Heart left ventricle (tissue), 16 donors: ENCODE measurements at regions not wholly inside any gene's neighbourhood (a gene's known extent, or its start where the extent isn't known, plus 50 kb on each side); places are given as distances from the start of the nearest gene placed in this dataset.

Source experiments
- ATAC-seq, 4 donors: fragments of 200-7000 bp; cut with Tn5 transposase; one replicate each; pipeline ENCODE4 v1.9.1; 2020 to 2022; ENCODE audit warnings: moderate library complexity in 4 of 4, mild to moderate bottlenecking in 3 of 4, moderate number of reproducible peaks in 1 of 4
- DNase-seq, 5 donors: peaks; one replicate each; pipeline ENCODE4 v3.0.0-alpha.2; 2020
- H3K27ac ChIP-seq, 12 donors: fragments of 200-600 bp; sonication (generic) in 4 of 12; one replicate each; pipeline versions ENCODE4 v1.5.0 to v1.8.0; 2016 to 2022; ENCODE audit warnings: mild to moderate bottlenecking in 2 of 12
- H3K27me3 ChIP-seq, 9 donors: fragments of 200-600 bp; sonication (generic) in 2 of 9; one replicate each; pipeline versions ENCODE4 v1.5.1 to v1.8.0; 2016 to 2022; ENCODE audit warnings: mild to moderate bottlenecking in 3 of 9
- H3K36me3 ChIP-seq, 9 donors: fragments of 200-600 bp; sonication (generic) in 2 of 9; one replicate each; pipeline versions ENCODE4 v1.5.0 to v1.8.0; 2018 to 2022; ENCODE audit warnings: mild to moderate bottlenecking in 2 of 9
- H3K4me1 ChIP-seq, 12 donors: fragments of 200-600 bp; sonication (generic) in 4 of 12; one replicate each; pipeline versions ENCODE4 v1.5.0 to v1.8.0; 2016 to 2022; ENCODE audit warnings: mild to moderate bottlenecking in 3 of 12
- H3K4me3 ChIP-seq, 12 donors: fragments of 200-600 bp; sonication (generic) in 4 of 12; one replicate each; pipeline versions ENCODE4 v1.5.0 to v1.8.0; 2017 to 2022; ENCODE audit warnings: mild to moderate bottlenecking in 9 of 12, moderate library complexity in 4 of 12
- H3K9me3 ChIP-seq, 12 donors: fragments of 200-600 bp; sonication (generic) in 4 of 12; one replicate each; pipeline versions ENCODE4 v1.5.0 to v1.8.0; 2016 to 2022; ENCODE audit warnings: mild to moderate bottlenecking in 1 of 12
- POLR2A ChIP-seq, 2 donors: fragments of 450-650 bp; IDR thresholded peaks; one replicate each; pipeline ENCODE4 v1.6.1; 2017; ENCODE audit warnings: antibody characterized with exemption in 2 of 2, mild to moderate bottlenecking in 2 of 2, moderate library complexity in 2 of 2
- WGBS, 4 donors: extraction: QIAGEN DNeasy Blood & Tissue Kit in 2 of 4; methylation state at CpG; one replicate each; pipeline versions ENCODE4 v1.1.5 to v1.1.7; 2013 to 2018; 5-methylcytosine and 5-hydroxymethylcytosine counted together
- intact Hi-C, 10 donors: fragments of 100-400 bp; cut with DNase I; formaldehyde crosslinking; loops; one replicate each; pipeline versions ENCODE4 v1.11.1 to v1.14.2; 2022
- TF ChIP-seq, protein P1 (sequence below), 12 donors: fragments of 200-600 bp; sonication (generic) in 4 of 12; IDR thresholded peaks; one replicate each; pipeline versions ENCODE4 v1.5.0 to v1.8.0; 2018 to 2022; ENCODE audit warnings: antibody characterized with exemption in 12 of 12, mild to moderate bottlenecking in 5 of 12
- donor health status: ischemic (EF 13 %, LVEDD 7.1; RV severe dilation, severe dysfunction).
- donor health status: healthy with polysubstance abuse.
- donor health status: DM: no; HTN: yes; CAD: no.
- donor health status: DM: no; HTN: no; CAD: no.
- donor health status: ischemic (EF 25% LVEDD 6.9; RV normal size, moderate dysfunction).
- donor health status: ischemic (EF 25% LVEDD 5.7; RV mildly dilated, moderate dysfunction).
- donor health status: healthy.
- donor health status: DM: yes; HTN: yes; CAD: no.
- donor health status: ischemic (EF 35%, LVEDD 5.7; RV mildly dilated, moderate dysfunction).
- donor health status: nonischemic (EF 11% LVEDD 7.7; RV severe dilation, severe dysfunction).
- donor health status: DM: yes; HTN: yes; CAD: no.
- donor health status: PGD.
- donor health status: ischemic (EF 29% LVEDD 5.4; RV normal size, mild dysfunction).
- donor health status: nonischemic (EF 23%, LVEDD 6.1; RV moderate dilation, normal function).

DNA sequence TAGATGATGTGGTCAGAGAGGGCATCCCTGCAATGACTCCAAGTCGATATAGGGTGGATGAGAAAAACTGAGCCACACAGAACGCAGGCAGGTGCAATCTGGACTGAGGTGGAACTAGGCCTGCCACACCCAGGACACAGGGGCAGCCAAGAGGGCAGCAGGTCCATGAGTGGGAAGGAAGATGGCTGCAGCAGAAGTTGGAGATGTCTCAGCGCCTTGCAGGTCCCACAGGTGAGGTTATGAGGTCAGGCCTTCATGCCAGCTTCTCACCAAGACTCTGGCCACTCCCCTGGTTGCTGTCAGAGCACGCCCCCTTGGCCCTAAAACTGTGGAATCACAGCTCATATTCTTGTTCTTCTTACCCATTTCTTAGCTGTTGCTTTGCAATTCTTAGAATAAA, 147.7 kb upstream of the VSTM2B start:
- WGBS, 4 donors: 57 to 68% (median 66%) methylated on average over 4 of the region's 4 CpGs
- Histone ChIP-seq H3K27me3 (peaks cover 0 to 28% (median 7%) of the 10 kb centered on the region in 9 donors), H3K4me3 (no peak overlapping the region), H3K27ac (no peak overlapping the region), H3K36me3 (no peaks in the 10 kb centered on the region), H3K4me1 (no peaks in the 10 kb centered on the region), H3K9me3 (no peaks in the 10 kb centered on the region)
- ATAC-seq: no peak
- intact Hi-C loops: no loop called here
- DNase-seq: no peak
- no peak for TF ChIP-seq POLR2A (IDR thresholded peaks at IDR 0.05)
- TF ChIP-seq, protein P1, sequence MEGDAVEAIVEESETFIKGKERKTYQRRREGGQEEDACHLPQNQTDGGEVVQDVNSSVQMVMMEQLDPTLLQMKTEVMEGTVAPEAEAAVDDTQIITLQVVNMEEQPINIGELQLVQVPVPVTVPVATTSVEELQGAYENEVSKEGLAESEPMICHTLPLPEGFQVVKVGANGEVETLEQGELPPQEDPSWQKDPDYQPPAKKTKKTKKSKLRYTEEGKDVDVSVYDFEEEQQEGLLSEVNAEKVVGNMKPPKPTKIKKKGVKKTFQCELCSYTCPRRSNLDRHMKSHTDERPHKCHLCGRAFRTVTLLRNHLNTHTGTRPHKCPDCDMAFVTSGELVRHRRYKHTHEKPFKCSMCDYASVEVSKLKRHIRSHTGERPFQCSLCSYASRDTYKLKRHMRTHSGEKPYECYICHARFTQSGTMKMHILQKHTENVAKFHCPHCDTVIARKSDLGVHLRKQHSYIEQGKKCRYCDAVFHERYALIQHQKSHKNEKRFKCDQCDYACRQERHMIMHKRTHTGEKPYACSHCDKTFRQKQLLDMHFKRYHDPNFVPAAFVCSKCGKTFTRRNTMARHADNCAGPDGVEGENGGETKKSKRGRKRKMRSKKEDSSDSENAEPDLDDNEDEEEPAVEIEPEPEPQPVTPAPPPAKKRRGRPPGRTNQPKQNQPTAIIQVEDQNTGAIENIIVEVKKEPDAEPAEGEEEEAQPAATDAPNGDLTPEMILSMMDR (IDR thresholded peaks at IDR 0.05): no peak

DNA sequence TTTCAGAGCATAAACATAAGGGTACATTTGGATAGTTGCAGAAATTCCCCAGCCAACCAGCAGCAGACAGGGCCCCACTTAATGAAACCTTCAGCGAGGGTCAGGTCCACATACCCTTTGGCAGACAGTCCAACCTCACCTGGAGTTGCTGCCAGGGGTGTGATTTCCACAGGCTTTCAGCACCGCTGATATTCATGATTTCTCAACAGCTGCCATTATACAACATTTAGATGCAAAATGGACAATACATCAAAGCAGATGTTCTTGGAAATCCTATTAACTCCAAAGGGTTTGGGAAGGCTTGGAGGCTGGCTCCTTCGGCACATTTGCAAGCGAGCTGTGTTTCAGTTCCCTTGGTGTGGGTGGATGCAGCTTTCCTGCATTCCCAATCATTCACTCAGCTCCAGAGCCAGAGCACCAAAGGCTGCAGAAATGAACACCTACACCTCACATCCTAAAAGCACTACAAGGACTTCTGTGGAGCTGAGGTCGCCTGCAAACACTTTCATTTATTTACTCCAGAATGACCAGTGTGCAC, 147.2 kb upstream of the VSTM2B start:
- Histone ChIP-seq H3K4me3 (no peak overlapping the region), H3K9me3 (no peaks in the 10 kb centered on the region), H3K27me3 (peaks cover 0 to 23% (median 7%) of the 10 kb centered on the region in 9 donors), H3K36me3 (no peaks in the 10 kb centered on the region), H3K27ac (no peak overlapping the region), H3K4me1 (no peaks in the 10 kb centered on the region)
- DNase-seq (no peak), ATAC-seq (no peak)
- WGBS, 4 donors: 61 to 81% (median 71%) methylated on average over 5 of the region's 5 CpGs
- intact Hi-C loops: no loop called here
- TF ChIP-seq, protein P1 (IDR thresholded peaks at IDR 0.05): no peak
- TF ChIP-seq POLR2A (IDR thresholded peaks at IDR 0.05): no peak

DNA sequence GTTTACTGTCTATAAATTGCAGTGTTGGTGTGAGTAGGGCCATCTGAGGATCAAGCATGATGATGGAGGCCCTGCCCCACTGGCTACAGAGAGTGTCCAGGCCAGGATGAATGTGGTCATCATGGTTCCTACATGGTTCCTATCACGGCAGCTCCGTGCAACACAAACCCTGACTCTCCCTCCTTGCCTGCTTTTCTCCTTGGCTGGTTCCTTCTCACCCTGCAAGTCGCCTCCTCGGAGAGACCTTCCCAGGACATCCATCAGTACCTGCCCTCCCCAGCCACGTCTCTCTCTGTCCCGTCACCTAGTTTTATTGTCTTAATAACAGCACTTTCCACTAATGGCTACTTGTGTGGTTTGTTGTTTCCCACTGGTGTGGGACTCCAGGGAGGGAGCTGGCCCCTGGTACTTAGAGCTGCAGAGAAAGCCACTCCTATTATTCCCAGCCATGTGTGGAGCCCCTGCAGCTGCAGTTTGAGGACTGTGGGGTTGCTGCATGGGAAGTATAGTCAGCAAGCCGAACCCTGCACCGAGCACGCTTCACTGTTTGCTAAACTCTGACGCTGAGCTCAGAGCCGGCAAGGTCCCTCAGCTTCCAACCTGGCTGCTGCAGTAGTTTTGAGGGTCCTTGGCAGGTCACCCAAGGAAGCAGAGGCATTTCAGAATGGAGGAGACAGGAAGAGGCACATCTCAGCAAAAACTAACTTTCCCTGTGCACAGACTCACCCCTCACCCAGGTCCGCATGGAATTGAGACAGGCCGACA, 146.4 kb upstream of the VSTM2B start:
- Histone ChIP-seq H3K9me3 (no peaks in the 10 kb centered on the region), H3K4me3 (no peak overlapping the region), H3K27me3 (peaks cover 0 to 18% (median 7%) of the 10 kb centered on the region in 9 donors), H3K4me1 (no peaks in the 10 kb centered on the region), H3K36me3 (no peaks in the 10 kb centered on the region), H3K27ac (no peak overlapping the region)
- WGBS, 4 donors: 62 to 66% (median 64%) methylated on average over 13 of the region's 13 CpGs
- intact Hi-C loops: no loop called here
- ATAC-seq (no peak), DNase-seq (no peak)
- no peak for TF ChIP-seq POLR2A (IDR thresholded peaks at IDR 0.05)
- TF ChIP-seq, protein P1 (IDR thresholded peaks at IDR 0.05): no peak

DNA sequence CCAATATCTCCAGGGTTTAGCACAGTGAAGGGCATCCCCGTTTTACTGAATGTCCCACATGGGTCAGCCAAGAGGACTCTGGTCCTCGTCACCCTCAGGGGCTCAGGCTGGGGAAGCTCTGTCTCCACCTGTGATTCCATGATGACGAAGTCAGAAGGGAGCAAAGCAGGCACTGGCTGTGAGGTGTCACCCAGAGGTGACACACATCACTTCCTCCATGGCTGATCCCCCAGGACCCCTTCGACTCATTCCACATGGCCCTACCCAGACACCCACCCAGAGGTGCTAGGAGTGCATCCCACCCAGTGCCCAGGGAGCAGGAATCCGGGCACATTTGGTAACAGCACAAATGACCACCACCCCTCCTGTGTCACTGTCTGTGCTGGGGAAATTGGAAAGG, 145.2 kb upstream of the VSTM2B start:
- no peak for DNase-seq
- Histone ChIP-seq H3K9me3 (no peaks in the 10 kb centered on the region), H3K27ac (no peak overlapping the region), H3K36me3 (no peaks in the 10 kb centered on the region), H3K4me3 (no peak overlapping the region), H3K4me1 (no peaks in the 10 kb centered on the region), H3K27me3 (peaks cover 0 to 18% (median 6%) of the 10 kb centered on the region in 9 donors)
- WGBS, 4 donors: 59 to 78% (median 72%) methylated on average over 2 to 5 of the region's 5 CpGs
- intact Hi-C loops: no loop called here
- TF ChIP-seq, protein P1 (IDR thresholded peaks at IDR 0.05): no peak
- TF ChIP-seq POLR2A (IDR thresholded peaks at IDR 0.05): no peak
- ATAC-seq: no peak
